ENCODE measurements at regions not wholly inside any gene's neighbourhood (a gene's known extent, or its start where the extent isn't known, plus 50 kb on each side); places are given as distances from the start of the nearest gene placed in this dataset.
A peak's percentile ranks its signal among the peaks of the same experiment; 100 is the strongest.

DNA sequence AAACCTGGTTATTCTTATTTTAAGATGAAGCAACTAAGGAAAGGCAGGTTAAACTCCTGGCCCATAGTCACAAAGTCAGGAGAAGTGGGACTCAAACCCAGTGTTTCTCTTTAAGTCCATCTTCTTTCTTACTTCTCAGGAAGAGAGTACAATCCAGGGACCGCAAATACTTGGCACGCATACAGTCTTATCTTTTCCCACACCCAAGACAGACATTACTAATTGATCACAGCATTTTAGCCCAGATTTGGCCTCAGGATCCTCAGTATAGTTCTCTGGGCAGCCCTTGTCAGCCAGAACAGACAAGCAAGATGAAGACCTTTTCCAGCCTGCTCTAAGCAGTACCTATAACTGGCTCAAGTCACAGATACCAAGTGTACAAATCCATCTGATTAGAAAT lies 125.5 kb upstream of the RAI14 start:
- no peaks in the 10 kb centered on the region for H3K36me3 Mint-ChIP-seq (ENCODE audit: low read depth)
- H3K4me1 Mint-ChIP-seq (ENCODE audit: low read depth): peaks cover 65% of the 10 kb centered on the region
- no peak for DNase-seq (ENCODE audit: low spot score)
- H3K4me3 Mint-ChIP-seq (ENCODE audit: unreplicated experiment): no peak overlapping the region
- TF ChIP-seq, protein P1, sequence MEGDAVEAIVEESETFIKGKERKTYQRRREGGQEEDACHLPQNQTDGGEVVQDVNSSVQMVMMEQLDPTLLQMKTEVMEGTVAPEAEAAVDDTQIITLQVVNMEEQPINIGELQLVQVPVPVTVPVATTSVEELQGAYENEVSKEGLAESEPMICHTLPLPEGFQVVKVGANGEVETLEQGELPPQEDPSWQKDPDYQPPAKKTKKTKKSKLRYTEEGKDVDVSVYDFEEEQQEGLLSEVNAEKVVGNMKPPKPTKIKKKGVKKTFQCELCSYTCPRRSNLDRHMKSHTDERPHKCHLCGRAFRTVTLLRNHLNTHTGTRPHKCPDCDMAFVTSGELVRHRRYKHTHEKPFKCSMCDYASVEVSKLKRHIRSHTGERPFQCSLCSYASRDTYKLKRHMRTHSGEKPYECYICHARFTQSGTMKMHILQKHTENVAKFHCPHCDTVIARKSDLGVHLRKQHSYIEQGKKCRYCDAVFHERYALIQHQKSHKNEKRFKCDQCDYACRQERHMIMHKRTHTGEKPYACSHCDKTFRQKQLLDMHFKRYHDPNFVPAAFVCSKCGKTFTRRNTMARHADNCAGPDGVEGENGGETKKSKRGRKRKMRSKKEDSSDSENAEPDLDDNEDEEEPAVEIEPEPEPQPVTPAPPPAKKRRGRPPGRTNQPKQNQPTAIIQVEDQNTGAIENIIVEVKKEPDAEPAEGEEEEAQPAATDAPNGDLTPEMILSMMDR (IDR thresholded peaks at IDR 0.05): no peak
- no peaks in the 10 kb centered on the region for H3K9me3 Mint-ChIP-seq (ENCODE audit: low read depth)
- peak overlapping the region; percentile 72 for H3K27ac Mint-ChIP-seq (ENCODE audit: unreplicated experiment)
- no peaks in the 10 kb centered on the region for H3K27me3 Mint-ChIP-seq (ENCODE audit: low read depth)

DNA sequence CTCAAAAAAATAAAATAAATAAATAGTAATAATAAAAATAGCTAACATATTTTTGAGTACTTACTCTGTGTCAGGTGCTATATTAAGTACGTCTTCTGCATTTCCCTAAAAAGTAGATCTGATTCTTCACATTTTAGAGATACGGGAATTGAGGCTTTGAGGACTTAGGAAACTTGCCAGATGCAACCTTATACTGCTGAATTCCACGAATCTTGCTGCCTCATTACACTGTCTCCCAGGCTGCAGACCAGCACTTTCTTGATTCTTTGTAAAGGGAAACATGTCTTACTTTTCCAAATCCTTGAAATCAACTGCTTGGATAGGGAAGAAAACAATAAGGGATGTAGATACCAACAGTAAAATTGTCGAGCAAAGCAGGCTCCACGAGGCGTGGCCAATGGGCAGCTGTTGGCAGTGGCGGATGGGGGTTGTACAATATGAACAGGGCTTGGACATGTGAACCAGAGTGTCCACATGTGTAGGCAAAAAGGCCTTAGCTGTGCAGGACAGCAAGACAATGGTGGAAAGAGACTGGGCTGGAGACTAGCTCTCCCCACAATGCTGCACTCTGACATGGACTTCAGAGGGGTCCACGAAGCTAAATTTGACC lies 124.3 kb upstream of the RAI14 start:
- DNase-seq (ENCODE audit: low spot score): no peak
- H3K27ac Mint-ChIP-seq (ENCODE audit: unreplicated experiment): peak overlapping the region; percentile 87
- no peaks in the 10 kb centered on the region for H3K9me3 Mint-ChIP-seq (ENCODE audit: low read depth)
- no peak overlapping the region for H3K4me3 Mint-ChIP-seq (ENCODE audit: unreplicated experiment)
- H3K4me1 Mint-ChIP-seq (ENCODE audit: low read depth): peaks cover 77% of the 10 kb centered on the region
- TF ChIP-seq, protein P1 (IDR thresholded peaks at IDR 0.05): no peak
- H3K36me3 Mint-ChIP-seq (ENCODE audit: low read depth): no peaks in the 10 kb centered on the region
- no peaks in the 10 kb centered on the region for H3K27me3 Mint-ChIP-seq (ENCODE audit: low read depth)

DNA sequence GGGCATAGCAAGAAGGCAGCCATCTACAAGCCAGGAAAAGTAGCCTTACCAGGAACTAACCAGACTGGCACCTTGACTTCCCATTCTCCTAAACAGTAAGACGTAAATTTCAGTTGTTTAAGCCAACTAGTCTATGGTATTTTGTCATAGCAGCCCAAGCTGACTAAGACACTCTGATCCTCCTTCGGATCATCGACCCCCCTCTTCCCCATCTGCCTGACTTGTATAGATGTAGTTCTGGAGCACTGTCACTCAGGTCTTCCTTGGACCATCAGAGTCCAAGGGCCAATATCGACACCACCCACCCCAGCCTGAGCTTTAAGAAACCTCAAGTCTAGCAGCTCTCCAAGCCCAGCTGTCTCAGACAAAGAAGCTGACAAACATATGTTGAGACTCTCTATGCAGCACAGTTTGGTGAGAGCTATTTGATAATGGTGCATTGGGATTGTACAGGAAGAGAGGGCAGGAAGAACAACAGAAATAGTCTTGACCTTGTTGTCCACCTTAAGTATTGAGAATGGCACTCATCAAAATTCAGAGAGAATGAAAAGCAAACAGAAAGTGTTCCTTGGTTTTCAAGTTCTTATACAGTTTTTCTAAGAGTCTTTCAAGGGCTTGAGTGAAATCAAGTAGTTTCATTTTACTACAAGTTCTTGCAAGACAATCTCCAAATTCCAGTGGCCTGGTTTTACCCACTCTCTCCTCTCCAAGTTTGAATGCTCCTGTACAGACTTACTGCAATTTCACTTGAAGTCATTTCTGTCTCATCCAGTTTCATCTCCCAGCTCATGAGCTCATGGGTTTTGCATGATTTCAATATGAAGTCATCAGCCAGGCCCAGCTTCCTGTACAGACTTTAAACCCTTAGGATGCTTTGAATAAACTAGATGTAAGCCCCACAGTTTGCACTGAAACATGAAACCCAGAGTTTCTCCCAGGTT lies 122.3 kb upstream of the RAI14 start:
- Mint-ChIP-seq H3K4me1 (ENCODE audit: low read depth) (peaks cover 83% of the 10 kb centered on the region), H3K27ac (ENCODE audit: unreplicated experiment) (peak overlapping the region; percentile 98), H3K27me3 (ENCODE audit: low read depth) (no peaks in the 10 kb centered on the region), H3K36me3 (ENCODE audit: low read depth) (no peaks in the 10 kb centered on the region), H3K9me3 (ENCODE audit: low read depth) (no peaks in the 10 kb centered on the region), H3K4me3 (ENCODE audit: unreplicated experiment) (no peak overlapping the region)
- no peak for DNase-seq (ENCODE audit: low spot score)
- TF ChIP-seq, protein P1 (IDR thresholded peaks at IDR 0.05): no peak

DNA sequence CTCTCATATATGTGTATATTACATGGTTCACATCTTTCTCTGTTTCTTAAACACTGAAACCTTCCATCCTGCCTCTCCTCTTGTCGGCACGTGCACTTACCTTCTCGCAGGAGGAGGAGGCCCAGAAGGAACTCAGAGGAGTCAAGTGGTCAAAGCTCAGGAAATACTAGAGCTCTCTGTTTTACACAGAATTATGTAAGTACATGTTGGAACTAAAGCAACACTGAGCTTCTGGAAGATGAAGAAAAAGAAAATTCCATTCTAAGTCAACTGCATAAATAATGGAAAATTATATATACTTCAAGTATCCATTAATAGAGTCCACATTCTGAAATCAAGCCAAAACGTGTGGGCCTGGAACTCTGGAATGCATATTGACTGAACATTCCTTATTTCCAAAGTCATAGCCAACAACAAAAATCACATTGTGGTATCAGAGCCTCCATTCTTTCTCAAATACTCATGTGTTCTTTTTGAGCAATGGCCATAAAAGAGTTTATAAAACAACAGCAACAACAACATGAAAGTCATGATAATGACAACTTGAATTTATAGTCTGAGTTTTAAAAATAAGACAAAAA lies 121.5 kb upstream of the RAI14 start:
- TF ChIP-seq, protein P1 (IDR thresholded peaks at IDR 0.05): no peak
- H3K27ac Mint-ChIP-seq (ENCODE audit: unreplicated experiment): peak overlapping the region; percentile 98

DNA sequence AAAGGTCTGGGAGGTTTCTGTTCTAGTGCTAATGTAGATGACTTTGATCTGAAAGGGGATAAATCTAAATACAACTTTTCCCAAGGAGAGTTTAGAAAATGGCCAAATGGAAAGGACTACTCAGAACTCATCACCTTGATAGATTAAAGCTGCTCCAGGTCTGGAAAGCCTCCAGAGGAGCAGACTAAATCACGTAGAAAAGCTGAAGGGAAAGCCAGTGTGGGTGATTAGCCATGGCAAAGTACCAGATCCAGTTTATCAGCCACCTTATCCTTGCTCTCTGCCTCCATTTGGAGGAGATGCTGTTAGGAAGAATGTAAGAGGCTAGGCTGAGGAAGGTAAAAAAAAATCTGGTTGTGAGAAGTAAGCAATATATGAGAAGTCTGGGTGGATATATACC lies 120.7 kb upstream of the RAI14 start:
- Mint-ChIP-seq H3K27me3 (ENCODE audit: low read depth) (no peaks in the 10 kb centered on the region), H3K4me3 (ENCODE audit: unreplicated experiment) (no peak overlapping the region), H3K9me3 (ENCODE audit: low read depth) (no peaks in the 10 kb centered on the region), H3K36me3 (ENCODE audit: low read depth) (no peaks in the 10 kb centered on the region), H3K27ac (ENCODE audit: unreplicated experiment) (peak overlapping the region; percentile 98), H3K4me1 (ENCODE audit: low read depth) (peaks cover 78% of the 10 kb centered on the region)
- TF ChIP-seq, protein P1 (IDR thresholded peaks at IDR 0.05): no peak
- no peak for DNase-seq (ENCODE audit: low spot score)

More for the DNA sequence above, 121.5 kb upstream of the RAI14 start:
- no peak overlapping the region for H3K4me3 Mint-ChIP-seq (ENCODE audit: unreplicated experiment)
- no peak for DNase-seq (ENCODE audit: low spot score)
- H3K9me3 Mint-ChIP-seq (ENCODE audit: low read depth): no peaks in the 10 kb centered on the region
- H3K36me3 Mint-ChIP-seq (ENCODE audit: low read depth): no peaks in the 10 kb centered on the region
- peaks cover 87% of the 10 kb centered on the region for H3K4me1 Mint-ChIP-seq (ENCODE audit: low read depth)
- no peaks in the 10 kb centered on the region for H3K27me3 Mint-ChIP-seq (ENCODE audit: low read depth)
